Loucy (cell line): ENCODE measurements at regions not wholly inside any gene's neighbourhood (a gene's known extent, or its start where the extent isn't known, plus 50 kb on each side); places are given as distances from the start of the nearest gene placed in this dataset.

Source experiments
- CTCF ChIP-seq: fragments of 200-600 bp; sonication (generic); conservative IDR thresholded peaks from 2 replicates; pipeline ENCODE4 v1.5.1; 2014; ENCODE audit warnings: mild to moderate bottlenecking, antibody characterized with exemption, low read length
- EZH2phosphoT487 ChIP-seq: fragments of 200-600 bp; IDR thresholded peaks from 2 replicates; pipeline ENCODE4 v1.6.1; 2018; ENCODE audit warnings: antibody characterized with exemption, mild to moderate bottlenecking, moderate library complexity, borderline replicate concordance

GRCh38 chr6:15712797-15713196, 50.0 kb upstream of the DTNBP1 start:
- TF ChIP-seq CTCF: no peak
- TF ChIP-seq EZH2phosphoT487: no peak
